ENCODE measurements at regions not wholly inside any gene's neighbourhood (a gene's known extent, or its start where the extent isn't known, plus 50 kb on each side); places are given as distances from the start of the nearest gene placed in this dataset.

DNA sequence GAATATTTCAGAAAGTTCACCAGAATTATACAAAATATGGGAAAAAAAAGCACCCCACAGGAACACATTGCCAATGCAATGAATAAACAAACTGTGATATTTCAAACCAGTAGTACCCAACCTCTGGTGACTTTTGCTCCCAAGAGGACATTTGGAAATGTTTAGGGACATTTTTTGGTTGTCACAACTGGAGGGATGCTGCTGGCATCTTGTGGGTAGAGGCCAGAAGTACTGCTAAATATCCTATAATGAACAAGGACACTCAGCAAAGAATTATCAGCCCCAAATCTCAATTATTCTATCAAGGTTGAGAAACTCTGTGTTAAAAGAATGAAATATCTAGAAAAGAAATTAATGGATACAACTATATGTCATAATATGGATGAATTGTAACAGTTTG lies 1334.4 kb upstream of the FLRT2 start:
- no peak for DNase-seq (ENCODE audit: low spot score)
- Histone ChIP-seq H3K4me1 (ENCODE audit: insufficient read depth) (no peaks in the 10 kb centered on the region), H3K27me3 (no peaks in the 10 kb centered on the region), H3K9me2 (replicated peaks; ENCODE audit: insufficient read depth) (no peaks in the 10 kb centered on the region), H3K4me2 (no peak overlapping the region), H3K36me3 (replicated peaks; ENCODE audit: insufficient read depth, low read depth) (no peaks in the 10 kb centered on the region), H3K9me3 (ENCODE audit: low read depth) (no peaks in the 10 kb centered on the region), H2AFZ (no peak overlapping the region), H3K79me2 (no peaks in the 10 kb centered on the region), H3K4me3 (no peak overlapping the region), H4K20me1 (ENCODE audit: insufficient read depth, poor library complexity, severe bottlenecking) (no peaks in the 10 kb centered on the region), H3K27ac (no peak overlapping the region)
- TF ChIP-seq EZH2 (IDR thresholded peaks at IDR 0.05; ENCODE audit: borderline replicate concordance) = no peak
- TF ChIP-seq, protein P1, sequence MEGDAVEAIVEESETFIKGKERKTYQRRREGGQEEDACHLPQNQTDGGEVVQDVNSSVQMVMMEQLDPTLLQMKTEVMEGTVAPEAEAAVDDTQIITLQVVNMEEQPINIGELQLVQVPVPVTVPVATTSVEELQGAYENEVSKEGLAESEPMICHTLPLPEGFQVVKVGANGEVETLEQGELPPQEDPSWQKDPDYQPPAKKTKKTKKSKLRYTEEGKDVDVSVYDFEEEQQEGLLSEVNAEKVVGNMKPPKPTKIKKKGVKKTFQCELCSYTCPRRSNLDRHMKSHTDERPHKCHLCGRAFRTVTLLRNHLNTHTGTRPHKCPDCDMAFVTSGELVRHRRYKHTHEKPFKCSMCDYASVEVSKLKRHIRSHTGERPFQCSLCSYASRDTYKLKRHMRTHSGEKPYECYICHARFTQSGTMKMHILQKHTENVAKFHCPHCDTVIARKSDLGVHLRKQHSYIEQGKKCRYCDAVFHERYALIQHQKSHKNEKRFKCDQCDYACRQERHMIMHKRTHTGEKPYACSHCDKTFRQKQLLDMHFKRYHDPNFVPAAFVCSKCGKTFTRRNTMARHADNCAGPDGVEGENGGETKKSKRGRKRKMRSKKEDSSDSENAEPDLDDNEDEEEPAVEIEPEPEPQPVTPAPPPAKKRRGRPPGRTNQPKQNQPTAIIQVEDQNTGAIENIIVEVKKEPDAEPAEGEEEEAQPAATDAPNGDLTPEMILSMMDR (IDR thresholded peaks at IDR 0.05; ENCODE audit: poor library complexity) = no peak
- TF ChIP-seq EZH2phosphoT487 (IDR thresholded peaks at IDR 0.05; ENCODE audit: low read depth, severe bottlenecking, unreplicated experiment) = no peak

DNA sequence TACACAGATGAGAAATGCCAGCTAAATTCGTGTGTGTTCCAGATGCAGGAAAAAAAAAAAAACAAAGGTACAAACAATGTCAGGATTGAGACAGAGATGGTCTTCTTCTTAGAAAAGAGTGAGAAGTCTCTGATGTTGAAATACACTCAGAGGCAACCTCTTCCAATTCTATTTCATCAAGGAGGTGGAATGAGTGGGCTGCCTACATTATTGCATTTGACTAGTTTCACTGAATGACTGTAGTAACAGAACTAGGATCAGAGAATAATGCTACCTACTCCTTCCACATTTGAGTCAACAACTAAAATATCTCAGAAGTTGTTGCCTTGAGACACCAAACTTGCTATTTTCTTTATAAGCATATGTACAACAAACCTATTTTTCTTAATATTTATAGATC lies 1332.2 kb upstream of the FLRT2 start:
- Histone ChIP-seq H4K20me1 (ENCODE audit: insufficient read depth, poor library complexity, severe bottlenecking) (no peaks in the 10 kb centered on the region), H3K9me3 (ENCODE audit: low read depth) (no peaks in the 10 kb centered on the region), H3K4me2 (no peak overlapping the region), H3K79me2 (no peaks in the 10 kb centered on the region), H3K36me3 (replicated peaks; ENCODE audit: insufficient read depth, low read depth) (no peaks in the 10 kb centered on the region), H3K4me1 (ENCODE audit: insufficient read depth) (no peaks in the 10 kb centered on the region), H2AFZ (no peak overlapping the region), H3K27me3 (no peaks in the 10 kb centered on the region), H3K9me2 (replicated peaks; ENCODE audit: insufficient read depth) (no peaks in the 10 kb centered on the region), H3K27ac (no peak overlapping the region), H3K4me3 (no peak overlapping the region)
- TF ChIP-seq, protein P1 (IDR thresholded peaks at IDR 0.05; ENCODE audit: poor library complexity) = no peak
- TF ChIP-seq EZH2phosphoT487 (IDR thresholded peaks at IDR 0.05; ENCODE audit: low read depth, severe bottlenecking, unreplicated experiment) (no peak), EZH2 (IDR thresholded peaks at IDR 0.05; ENCODE audit: borderline replicate concordance) (no peak)
- no peak for DNase-seq (ENCODE audit: low spot score)
- 92% methylated on average over 1 of the region's 1 CpG for WGBS (ENCODE audit: low lambda C conversion rate, missing lambda C conversion rate)

DNA sequence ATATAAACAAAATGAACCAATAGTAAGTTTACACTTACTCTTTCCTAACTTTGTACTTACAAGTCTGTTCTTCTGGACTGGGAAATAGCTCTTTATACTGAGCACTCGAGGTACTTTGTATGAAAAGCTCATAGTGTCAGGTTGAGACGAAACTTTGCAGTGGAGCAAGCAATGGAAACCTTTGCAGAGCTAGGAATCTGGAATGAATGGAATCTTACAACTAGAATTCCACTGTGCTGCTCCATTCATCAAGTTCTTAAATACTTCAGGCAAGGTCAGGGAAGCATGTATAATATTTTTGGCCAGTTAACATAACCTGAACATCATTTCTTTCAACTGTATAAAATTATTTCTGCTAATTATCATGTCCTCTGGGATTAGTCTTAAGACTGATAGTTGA lies 1327.5 kb upstream of the FLRT2 start:
- Histone ChIP-seq H3K27ac (no peak overlapping the region), H3K4me1 (ENCODE audit: insufficient read depth) (no peaks in the 10 kb centered on the region), H3K9me3 (ENCODE audit: low read depth) (no peaks in the 10 kb centered on the region), H3K4me2 (no peak overlapping the region), H3K27me3 (no peaks in the 10 kb centered on the region), H2AFZ (no peak overlapping the region), H3K4me3 (no peak overlapping the region), H3K36me3 (replicated peaks; ENCODE audit: insufficient read depth, low read depth) (no peaks in the 10 kb centered on the region), H4K20me1 (ENCODE audit: insufficient read depth, poor library complexity, severe bottlenecking) (no peaks in the 10 kb centered on the region), H3K9me2 (replicated peaks; ENCODE audit: insufficient read depth) (no peaks in the 10 kb centered on the region), H3K79me2 (no peaks in the 10 kb centered on the region)
- TF ChIP-seq, protein P1 (IDR thresholded peaks at IDR 0.05; ENCODE audit: poor library complexity) = no peak
- TF ChIP-seq EZH2phosphoT487 (IDR thresholded peaks at IDR 0.05; ENCODE audit: low read depth, severe bottlenecking, unreplicated experiment) = no peak
- DNase-seq (ENCODE audit: low spot score) = peak; percentile 9
- 57% methylated on average over 2 of the region's 2 CpGs for whole genome bisulfite sequencing (ENCODE audit: low lambda C conversion rate, missing lambda C conversion rate)

DNA sequence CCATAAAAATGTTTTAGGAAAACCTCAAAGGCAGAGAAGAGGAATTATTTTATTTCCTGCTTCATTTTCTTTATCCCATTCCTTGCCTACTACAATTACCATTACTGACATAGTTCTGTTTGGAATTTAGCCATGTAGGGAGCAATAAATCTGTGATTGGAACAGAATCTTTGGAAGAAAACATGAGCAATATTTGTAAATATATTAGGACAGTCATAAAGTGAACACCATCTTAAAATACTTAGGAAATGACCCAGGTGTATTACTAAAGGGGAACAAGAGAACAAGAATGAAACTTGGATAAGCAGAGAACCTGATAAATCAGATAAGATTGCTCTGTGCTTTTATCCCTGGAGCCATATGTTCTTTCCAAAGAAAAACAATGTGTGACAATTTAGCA lies 1326.0 kb upstream of the FLRT2 start:
- DNase-seq (ENCODE audit: low spot score) = no peak
- TF ChIP-seq EZH2 (IDR thresholded peaks at IDR 0.05; ENCODE audit: borderline replicate concordance) (no peak), EZH2phosphoT487 (IDR thresholded peaks at IDR 0.05; ENCODE audit: low read depth, severe bottlenecking, unreplicated experiment) (no peak)
- TF ChIP-seq, protein P1 (IDR thresholded peaks at IDR 0.05; ENCODE audit: poor library complexity) = no peak
- Histone ChIP-seq H3K27ac (no peak overlapping the region), H4K20me1 (ENCODE audit: insufficient read depth, poor library complexity, severe bottlenecking) (no peaks in the 10 kb centered on the region), H3K9me3 (ENCODE audit: low read depth) (no peaks in the 10 kb centered on the region), H3K36me3 (replicated peaks; ENCODE audit: insufficient read depth, low read depth) (no peaks in the 10 kb centered on the region), H3K4me1 (ENCODE audit: insufficient read depth) (no peaks in the 10 kb centered on the region), H3K4me3 (no peak overlapping the region), H3K27me3 (no peaks in the 10 kb centered on the region), H3K4me2 (no peak overlapping the region), H2AFZ (no peak overlapping the region), H3K9me2 (replicated peaks; ENCODE audit: insufficient read depth) (no peaks in the 10 kb centered on the region), H3K79me2 (no peaks in the 10 kb centered on the region)
